D721Med (cell line): ENCODE measurements at regions not wholly inside any gene's neighbourhood (a gene's known extent, or its start where the extent isn't known, plus 50 kb on each side); places are given as distances from the start of the nearest gene placed in this dataset.

Experiments used
- DNase-seq: peaks from one replicate; pipeline ENCODE4 v3.0.0; 2011; ENCODE audit warnings: low spot score; ENCODE audit not compliant: insufficient read length
- FAIRE-seq: peaks from 2 replicates; lab custom pipeline; 2011; peaks lifted over from hg19 to GRCh38; lab: Jason Lieb, UNC
- TF ChIP-seq, protein P1 (sequence below): IDR thresholded peaks from 2 replicates; pipeline ENCODE4 v1.5.1; 2012; ENCODE audit warnings: mild to moderate bottlenecking, control low read depth; ENCODE audit not compliant: insufficient read depth; ENCODE audit errors: missing control alignments

DNA sequence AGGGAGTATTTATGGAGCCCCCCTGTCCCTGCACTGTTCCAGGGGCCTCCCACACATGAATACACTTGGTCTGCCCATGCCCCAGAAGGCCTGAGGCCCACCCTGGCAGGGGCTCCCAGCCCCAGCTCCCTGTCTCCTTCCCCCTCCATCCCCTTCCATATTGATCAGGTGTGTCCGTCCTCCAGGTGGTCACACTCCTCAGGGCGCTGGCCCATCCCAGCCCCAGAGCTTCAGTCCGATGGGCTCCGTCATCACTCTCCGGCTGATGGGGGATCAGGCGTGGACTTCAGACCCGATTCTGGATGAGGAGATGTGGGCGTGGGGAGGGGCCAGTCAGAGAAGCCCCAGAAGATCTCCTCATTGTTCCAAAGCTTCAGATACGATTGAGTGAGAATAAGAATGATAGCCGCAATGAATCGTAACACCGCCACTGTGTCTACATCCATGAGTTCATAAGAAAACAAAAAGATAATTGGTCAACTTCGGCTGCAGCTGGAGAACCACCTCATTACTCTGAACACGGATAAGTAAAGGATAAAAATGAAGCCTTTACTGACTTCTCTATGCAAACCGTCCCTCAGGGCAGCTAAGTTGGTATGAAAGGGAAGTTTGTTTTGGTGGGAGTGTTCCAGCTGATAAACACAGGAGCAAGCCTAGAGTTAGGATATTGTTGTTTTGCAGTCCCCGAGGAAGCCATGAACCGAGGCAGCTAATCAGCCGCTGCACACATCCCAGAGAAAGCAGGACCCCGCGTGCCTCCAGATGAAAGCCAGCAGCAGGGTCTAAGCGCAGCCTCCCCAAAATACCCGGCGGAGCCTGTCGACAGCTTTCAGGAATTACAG is 279.5 kb downstream of the NDUFA10 start:
- TF ChIP-seq, protein P1, sequence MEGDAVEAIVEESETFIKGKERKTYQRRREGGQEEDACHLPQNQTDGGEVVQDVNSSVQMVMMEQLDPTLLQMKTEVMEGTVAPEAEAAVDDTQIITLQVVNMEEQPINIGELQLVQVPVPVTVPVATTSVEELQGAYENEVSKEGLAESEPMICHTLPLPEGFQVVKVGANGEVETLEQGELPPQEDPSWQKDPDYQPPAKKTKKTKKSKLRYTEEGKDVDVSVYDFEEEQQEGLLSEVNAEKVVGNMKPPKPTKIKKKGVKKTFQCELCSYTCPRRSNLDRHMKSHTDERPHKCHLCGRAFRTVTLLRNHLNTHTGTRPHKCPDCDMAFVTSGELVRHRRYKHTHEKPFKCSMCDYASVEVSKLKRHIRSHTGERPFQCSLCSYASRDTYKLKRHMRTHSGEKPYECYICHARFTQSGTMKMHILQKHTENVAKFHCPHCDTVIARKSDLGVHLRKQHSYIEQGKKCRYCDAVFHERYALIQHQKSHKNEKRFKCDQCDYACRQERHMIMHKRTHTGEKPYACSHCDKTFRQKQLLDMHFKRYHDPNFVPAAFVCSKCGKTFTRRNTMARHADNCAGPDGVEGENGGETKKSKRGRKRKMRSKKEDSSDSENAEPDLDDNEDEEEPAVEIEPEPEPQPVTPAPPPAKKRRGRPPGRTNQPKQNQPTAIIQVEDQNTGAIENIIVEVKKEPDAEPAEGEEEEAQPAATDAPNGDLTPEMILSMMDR: no peak
- DNase-seq (no peak), FAIRE-seq (no peak)

GRCh38 chr2:239744706-239745340 is 280.3 kb downstream of the NDUFA10 start:
- FAIRE-seq (no peak), DNase-seq (no peak)
- TF ChIP-seq, protein P1: no peak

GRCh38 chr2:239743206-239743605 is 281.9 kb downstream of the NDUFA10 start:
- no peak for FAIRE-seq
- TF ChIP-seq, protein P1: no peak
- DNase-seq: no peak

- FAIRE-seq (no peak), DNase-seq (no peak)
- TF ChIP-seq, protein P1: no peak
Observed at GRCh38 chr2:239742377-239742776, 282.8 kb downstream of the NDUFA10 start.

DNA sequence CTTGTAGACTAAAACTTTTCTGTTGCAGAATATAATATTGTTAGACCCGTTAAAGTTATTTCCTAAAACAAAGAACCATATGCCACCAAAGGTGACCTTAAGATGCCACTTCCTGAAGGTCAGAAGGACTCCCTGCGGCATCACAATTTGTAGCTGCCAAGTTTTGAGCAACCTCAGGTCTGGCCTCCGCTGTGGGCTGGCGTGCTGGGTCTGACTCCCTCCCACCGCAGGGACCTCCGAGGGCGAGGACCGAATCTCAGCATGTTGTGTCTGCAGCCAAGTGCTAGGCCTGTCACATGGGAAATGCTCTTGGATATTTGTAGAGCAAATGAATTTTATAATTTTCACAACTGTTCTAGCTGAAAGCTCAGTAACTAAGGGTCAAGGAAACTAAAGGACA is 285.9 kb downstream of the NDUFA10 start:
- no peak for DNase-seq
- TF ChIP-seq, protein P1: no peak
- FAIRE-seq: no peak

GRCh38 chr2:239738159-239738558 is 287.0 kb downstream of the NDUFA10 start:
- TF ChIP-seq, protein P1: no peak
- FAIRE-seq: no peak
- no peak for DNase-seq

DNA sequence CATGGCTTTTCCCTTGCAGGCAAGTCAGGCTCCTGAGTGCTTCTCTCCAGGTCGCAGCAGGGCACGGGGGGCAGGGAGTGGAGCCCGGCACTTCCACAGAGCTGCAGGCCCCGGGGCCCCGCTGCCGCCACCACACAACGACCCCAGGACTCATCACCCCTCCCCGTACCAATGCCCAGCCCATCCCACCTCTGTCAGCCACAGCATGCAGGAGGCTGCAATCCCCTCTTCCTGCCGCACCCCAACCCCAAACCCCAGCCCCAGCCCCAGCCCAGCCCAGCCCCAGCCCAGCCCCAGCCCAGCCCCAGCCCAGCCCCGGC is 288.0 kb downstream of the NDUFA10 start:
- FAIRE-seq (no peak), DNase-seq (no peak)
- TF ChIP-seq, protein P1: no peak
